ENCODE measurements at regions not wholly inside any gene's neighbourhood (a gene's known extent, or its start where the extent isn't known, plus 50 kb on each side); places are given as distances from the start of the nearest gene placed in this dataset.
"Not testable (repeated sequence)": the region's sequence is repeated elsewhere in the genome, so short reads cannot be mapped to it uniquely, and the experiment has no call there.

- DNase-seq: no peak
These were observed 253.6 kb downstream of the THBS2 start for GRCh38 chr6:169000022-169000421.

DNA sequence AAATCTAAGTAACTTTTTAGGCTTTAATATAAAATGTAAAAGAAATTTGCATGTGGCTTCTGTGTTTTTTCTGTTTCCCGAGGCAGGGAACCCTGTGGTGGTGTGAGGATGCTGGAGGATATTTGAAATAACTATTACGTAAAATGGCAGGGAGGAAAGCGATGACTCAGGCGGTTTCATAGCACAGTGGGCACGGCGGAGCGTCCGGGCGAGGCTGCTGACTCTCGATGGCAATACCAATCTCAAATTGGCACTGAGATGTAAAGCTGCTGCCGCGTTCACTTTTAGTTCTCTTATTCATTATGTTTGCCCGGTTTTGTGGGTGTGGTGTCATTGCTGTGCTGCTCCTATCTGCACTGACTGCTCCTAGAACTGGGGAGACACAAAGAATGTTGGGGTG is 254.3 kb downstream of the THBS2 start:
- no peak for DNase-seq

GRCh38 chr6:168996356-168996625 is 257.4 kb downstream of the THBS2 start:
- DNase-seq: no peak

- no peak for DNase-seq
These were observed 257.9 kb downstream of the THBS2 start for GRCh38 chr6:168995526-168996355.

DNA sequence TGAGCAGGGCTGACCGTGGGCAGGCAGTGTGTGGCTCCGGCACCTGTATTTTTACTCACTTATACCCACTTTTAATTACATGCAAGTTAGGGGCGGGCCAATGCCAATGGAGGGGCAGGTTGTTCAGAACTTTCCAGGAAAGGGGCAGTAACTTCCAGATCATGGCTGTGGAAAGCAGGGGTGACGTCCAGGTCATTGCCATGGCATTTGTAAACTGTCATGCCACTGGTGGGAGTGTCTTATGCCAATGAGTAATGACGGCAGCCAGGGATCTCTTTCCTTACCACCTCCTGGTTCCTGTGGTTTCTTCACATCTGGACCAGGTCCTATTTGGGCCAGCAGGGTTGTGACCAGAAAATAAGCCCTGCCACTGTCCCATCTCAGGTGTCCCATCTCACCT is 258.7 kb downstream of the THBS2 start:
- no peak for DNase-seq

GRCh38 chr6:168992446-168993144 is 261.1 kb downstream of the THBS2 start:
- DNase-seq: no peak

- not testable (repeated sequence) for DNase-seq
These were observed 262.0 kb downstream of the THBS2 start for GRCh38 chr6:168991695-168992094.

DNA sequence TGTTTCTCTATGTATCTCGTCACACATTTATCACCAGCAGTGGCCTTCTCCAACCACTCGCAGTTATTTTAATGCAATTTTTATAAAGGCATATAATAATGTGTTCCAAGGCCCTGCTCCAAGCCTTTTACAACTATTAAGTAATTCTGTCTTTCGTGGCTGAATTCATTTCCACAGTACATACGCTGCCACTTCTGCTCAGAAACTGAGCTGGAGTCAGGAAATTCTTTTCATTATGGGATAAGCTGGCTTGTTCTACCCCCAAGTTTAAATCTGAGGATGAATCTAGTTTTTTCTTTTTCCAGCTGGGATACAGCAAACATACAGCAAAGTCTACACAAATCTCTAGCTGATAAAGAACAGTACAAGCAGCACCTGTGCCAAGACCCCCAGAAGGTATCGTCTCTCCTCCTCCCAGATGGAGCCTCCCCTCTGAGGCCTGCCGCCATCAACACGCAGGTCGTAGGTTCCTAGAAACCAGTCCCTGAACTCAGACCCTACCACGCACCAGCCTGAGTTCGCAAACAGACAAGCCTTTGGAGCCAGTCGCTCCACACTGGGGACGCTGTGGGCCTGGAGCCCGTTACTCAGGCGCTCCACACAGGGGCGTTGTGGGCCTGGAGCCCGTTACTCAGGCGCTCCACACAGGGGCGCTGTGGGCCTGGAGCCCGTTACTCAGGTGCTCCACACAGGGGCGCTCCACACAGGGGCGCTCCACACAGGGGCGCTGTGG is 263.5 kb downstream of the THBS2 start:
- no peak for DNase-seq

DNA sequence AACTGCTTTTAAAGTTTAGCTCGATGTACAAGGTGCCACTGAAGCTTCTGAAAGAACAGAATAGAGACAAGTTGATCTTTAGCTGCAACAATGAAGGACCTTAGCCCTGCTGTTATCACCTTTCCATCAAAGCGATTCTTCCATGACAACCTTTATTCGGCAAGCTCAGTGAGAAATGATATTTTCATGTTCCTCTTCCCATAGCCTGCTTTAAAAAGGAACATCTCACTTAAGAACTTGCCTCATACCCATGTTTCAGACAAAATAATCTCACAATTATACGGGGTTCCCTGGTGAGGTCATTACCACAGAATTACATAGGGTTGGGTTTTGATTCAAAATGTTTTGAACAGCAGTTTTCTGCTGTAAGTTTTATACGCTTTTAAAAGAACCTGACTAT is 264.2 kb downstream of the THBS2 start:
- no peak for DNase-seq

GRCh38 chr6:168988801-168989200 is 264.8 kb downstream of the THBS2 start:
- DNase-seq: no peak

GRCh38 chr6:168988280-168988679 is 265.4 kb downstream of the THBS2 start:
- no peak for DNase-seq

DNA sequence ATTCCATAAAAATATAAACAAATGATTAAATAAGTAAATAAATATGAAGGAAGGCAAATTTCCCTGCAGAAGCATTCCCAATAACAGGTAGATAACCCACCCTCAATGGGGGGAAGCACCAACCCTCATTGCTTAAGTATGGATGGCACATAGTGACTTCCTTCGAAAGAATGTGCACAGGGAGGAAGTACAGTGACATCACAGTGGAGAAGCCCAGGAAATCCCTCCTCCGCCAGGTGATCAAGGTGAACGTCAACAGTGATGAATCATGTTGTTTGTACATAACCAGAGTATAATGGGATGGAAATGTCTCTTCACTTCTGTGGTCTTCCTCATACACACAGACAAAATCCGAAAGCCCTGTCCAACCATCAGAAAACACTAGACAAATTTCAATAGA is 267.9 kb downstream of the THBS2 start:
- DNase-seq: no peak

GRCh38 chr6:168983925-168984324 is 269.7 kb downstream of the THBS2 start:
- no peak for DNase-seq

DNA sequence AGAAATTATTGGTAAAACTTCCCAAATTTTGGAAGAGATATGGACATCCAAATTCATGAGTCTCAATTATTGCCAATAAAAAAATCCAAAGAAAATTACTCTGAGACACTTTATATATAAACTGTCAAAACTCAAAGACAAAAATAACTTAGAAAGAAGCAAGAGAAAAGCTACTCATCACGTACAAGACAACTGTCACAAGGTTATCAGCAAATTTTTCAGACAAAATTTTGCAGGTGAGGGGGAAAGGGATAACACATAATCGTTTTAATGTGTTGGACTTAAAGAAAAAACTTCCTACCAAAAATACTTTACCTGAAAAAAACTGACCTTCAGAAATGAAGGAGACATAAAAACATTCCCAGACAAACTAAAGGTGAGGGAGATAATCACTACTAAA is 272.5 kb downstream of the THBS2 start:
- no peak for DNase-seq

GRCh38 chr6:168979254-168979653 is 274.4 kb downstream of the THBS2 start:
- DNase-seq: no peak

GRCh38 chr6:168972128-168972527 is 281.5 kb downstream of the THBS2 start:
- DNase-seq: no peak

DNA sequence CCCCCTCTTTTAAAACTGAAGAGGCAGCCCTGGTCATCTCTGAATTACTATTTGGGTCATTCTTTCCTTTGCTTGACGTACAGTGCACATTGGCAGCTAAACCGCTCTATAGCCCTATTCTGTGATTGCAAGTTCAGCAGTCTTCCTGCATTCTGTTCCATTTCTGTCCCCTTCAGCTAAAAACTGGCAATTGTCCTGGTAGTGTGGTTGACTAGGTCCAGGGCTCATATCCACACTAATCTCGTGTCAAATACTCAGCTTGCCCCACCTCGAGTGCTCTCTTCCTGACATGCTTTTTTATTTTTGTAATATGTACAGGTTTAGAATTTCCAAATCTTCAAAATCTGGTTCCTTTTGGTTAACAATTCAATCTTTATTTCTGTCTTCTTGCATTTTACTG is 282.1 kb downstream of the THBS2 start:
- no peak for DNase-seq

DNA sequence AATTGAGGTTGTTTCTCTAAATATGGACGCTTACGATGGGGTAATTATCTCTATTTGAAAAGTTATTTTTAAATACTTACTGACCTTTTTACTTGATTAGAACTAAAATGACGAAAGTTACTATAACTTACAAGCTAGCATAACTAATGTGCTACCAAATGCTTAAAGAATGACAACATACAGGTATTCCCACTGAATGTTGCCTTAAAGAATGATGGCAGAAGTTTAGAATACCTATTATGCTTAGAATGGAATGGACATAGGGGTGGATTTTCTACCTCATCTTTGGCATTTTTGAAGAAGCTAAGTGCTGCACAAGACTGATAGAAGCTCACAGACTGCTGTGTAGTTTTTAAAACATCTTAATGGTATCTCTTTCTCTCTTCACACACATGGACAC is 284.8 kb downstream of the THBS2 start:
- no peak for DNase-seq

DNA sequence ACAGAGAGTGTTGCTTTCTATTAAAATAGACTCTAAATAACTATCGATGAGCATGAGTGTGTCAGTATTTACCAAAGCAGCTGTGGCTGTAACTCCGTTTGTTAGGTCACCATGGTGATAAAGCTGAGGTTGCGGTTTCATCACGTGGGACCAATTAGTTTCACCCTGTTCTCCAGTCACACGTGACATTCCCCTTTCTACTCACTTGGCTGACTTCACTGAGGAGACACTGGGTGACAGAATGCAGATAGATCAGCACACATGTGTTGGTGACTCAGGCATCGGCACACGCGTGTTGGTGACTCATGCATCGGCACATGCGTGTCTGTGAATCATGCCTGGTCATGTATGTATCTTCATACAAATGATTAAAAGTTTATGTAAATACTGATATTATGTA is 285.4 kb downstream of the THBS2 start:
- peak in 2 of 5 donors; percentile 13 to 14 for DNase-seq

- DNase-seq: no peak
These were observed 286.2 kb downstream of the THBS2 start for GRCh38 chr6:168967281-168967925.

DNA sequence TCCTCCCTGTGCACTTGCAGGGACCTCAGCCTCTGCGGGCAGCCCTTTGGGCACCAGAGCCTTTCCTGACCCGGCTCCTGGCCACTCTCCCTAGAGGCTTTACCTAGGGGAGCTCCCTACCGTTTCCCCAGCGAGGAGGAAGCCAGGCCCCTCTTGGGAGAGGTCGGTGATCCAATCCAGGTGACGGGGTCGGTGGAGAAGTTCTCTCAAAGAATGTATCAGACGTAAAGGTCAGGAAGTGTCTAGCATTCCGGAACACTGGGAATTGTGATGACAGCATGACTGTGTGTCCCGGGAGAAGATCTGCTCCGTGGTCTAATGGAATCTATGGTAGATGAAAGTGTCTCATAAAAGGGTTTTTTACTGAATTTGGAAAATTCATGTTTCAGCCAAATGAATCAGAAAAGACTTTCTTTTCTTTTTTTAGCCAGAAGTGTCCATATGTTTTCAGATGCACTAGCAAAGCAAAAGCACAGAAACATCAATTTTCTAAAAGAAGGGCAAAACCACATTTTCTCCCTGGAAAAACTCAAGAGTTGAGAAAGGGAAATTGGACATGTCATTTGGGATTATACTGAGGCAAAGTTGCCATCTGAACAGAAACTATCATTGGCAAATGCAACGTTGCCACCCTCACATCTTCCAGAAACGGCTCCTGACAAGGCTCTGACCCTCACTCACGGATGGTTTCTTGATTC is 289.4 kb downstream of the THBS2 start:
- no peak for DNase-seq

GRCh38 chr6:168962886-168963285 is 290.8 kb downstream of the THBS2 start:
- no peak for DNase-seq

DNA sequence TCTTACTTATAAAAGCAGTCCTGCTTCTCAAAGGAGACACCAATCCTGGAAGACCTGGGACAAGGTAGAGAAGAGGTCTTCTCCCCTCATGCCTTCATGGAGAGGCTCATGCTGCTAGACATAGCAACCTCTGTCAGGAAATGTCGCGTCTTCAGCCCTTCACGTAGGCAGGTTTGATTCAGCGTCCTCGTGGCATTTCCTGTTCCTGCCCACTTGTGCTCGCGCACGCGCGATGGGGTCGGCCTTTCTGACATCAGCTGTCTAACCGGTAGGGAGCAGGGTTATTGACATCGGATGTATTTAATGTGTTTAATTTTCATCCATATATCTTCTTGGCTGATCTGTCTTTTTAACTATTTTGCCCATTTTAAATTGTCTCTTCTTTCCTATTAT is 292.4 kb downstream of the THBS2 start:
- DNase-seq: no peak

Measured in T-helper 1 cell (primary cell).